Brain microvascular endothelial cell (primary cell): ENCODE measurements at regions not wholly inside any gene's neighbourhood (a gene's known extent, or its start where the extent isn't known, plus 50 kb on each side); places are given as distances from the start of the nearest gene placed in this dataset.

Experiments used
- DNase-seq: peaks from one replicate; pipeline ENCODE4 v3.0.0-alpha.2; 2020
- H3K27ac ChIP-seq: fragments of 250-450 bp; sonication (Bioruptor Pico); 2 replicates; pipeline ENCODE4 v1.5.1; 2020; ENCODE audit warnings: mild to moderate bottlenecking, moderate library complexity
- H3K27me3 ChIP-seq: fragments of 250-450 bp; sonication (Bioruptor Pico); replicated peaks from 2 replicates; pipeline ENCODE4 v1.5.1; 2020; ENCODE audit warnings: mild to moderate bottlenecking
- H3K36me3 ChIP-seq: fragments of 250-450 bp; sonication (Bioruptor Pico); replicated peaks from 2 replicates; pipeline ENCODE4 v1.5.1; 2020; ENCODE audit warnings: mild to moderate bottlenecking
- H3K4me3 ChIP-seq: 2 replicates; pipeline ENCODE4 v1.5.1; 2011; ENCODE audit warnings: low read depth, mild to moderate bottlenecking, control low read depth, low read length, moderate library complexity
- CTCF ChIP-seq: IDR thresholded peaks from 2 replicates; pipeline ENCODE4 v1.5.1; 2011; ENCODE audit warnings: low read depth, mild to moderate bottlenecking, moderate library complexity, low read length, control low read depth, inconsistent platforms; ENCODE audit errors: missing control alignments
- in situ Hi-C: cut with HindIII; loops from 2 replicates; pipeline ENCODE4 v1.10.0; 2017; ENCODE audit warnings: low sequenced_read_pairs, low pct_ligation_motif_present

GRCh38 chr2:14752295-14752694, 119.8 kb downstream of the LRATD1 start:
- DNase-seq, result no peak
- TF ChIP-seq CTCF, result no peak
- in situ Hi-C loops, result no loop called here
- Histone ChIP-seq H3K27ac (no peak overlapping the region), H3K27me3 (no peaks in the 10 kb centered on the region), H3K36me3 (no peaks in the 10 kb centered on the region), H3K4me3 (no peak overlapping the region)

GRCh38 chr2:14756122-14756541, 123.6 kb downstream of the LRATD1 start:
- Histone ChIP-seq H3K27me3 (no peaks in the 10 kb centered on the region), H3K27ac (no peak overlapping the region)

GRCh38 chr2:14756981-14757657, 124.6 kb downstream of the LRATD1 start:
- no peaks in the 10 kb centered on the region for H3K27me3 ChIP-seq
- peak; percentile 61 for DNase-seq
- TF ChIP-seq CTCF, result no peak
- H3K36me3 ChIP-seq, result no peaks in the 10 kb centered on the region
- H3K4me3 ChIP-seq, result no peak overlapping the region
- in situ Hi-C loops, result no loop called here
- peak overlapping the region; percentile 42 for H3K27ac ChIP-seq

More at GRCh38 chr2:14756122-14756541, 123.6 kb downstream of the LRATD1 start:
- TF ChIP-seq CTCF, result no peak
- H3K4me3 ChIP-seq, result no peak overlapping the region
- no peak for DNase-seq
- in situ Hi-C loops, result no loop called here
- no peaks in the 10 kb centered on the region for H3K36me3 ChIP-seq

- DNase-seq, result no peak
- Histone ChIP-seq H3K36me3 (no peaks in the 10 kb centered on the region), H3K4me3 (no peak overlapping the region), H3K27ac (no peak overlapping the region), H3K27me3 (no peaks in the 10 kb centered on the region)
- in situ Hi-C loops, result no loop called here
- no peak for TF ChIP-seq CTCF
Observed at GRCh38 chr2:14759082-14759481, 126.6 kb downstream of the LRATD1 start.

- TF ChIP-seq CTCF, result no peak
- Histone ChIP-seq H3K27me3 (no peaks in the 10 kb centered on the region), H3K36me3 (no peaks in the 10 kb centered on the region), H3K4me3 (no peak overlapping the region), H3K27ac (no peak overlapping the region)
- no peak for DNase-seq
- in situ Hi-C loops, result no loop called here
Observed at GRCh38 chr2:14760169-14760568, 127.7 kb downstream of the LRATD1 start.

GRCh38 chr2:14761118-14761517, 128.6 kb downstream of the LRATD1 start:
- in situ Hi-C loops, result no loop called here
- no peak for TF ChIP-seq CTCF
- no peaks in the 10 kb centered on the region for H3K36me3 ChIP-seq
- no peak overlapping the region for H3K27ac ChIP-seq
- H3K4me3 ChIP-seq, result no peak overlapping the region
- H3K27me3 ChIP-seq, result no peaks in the 10 kb centered on the region
- DNase-seq, result no peak
